DND-41 (cell line): ENCODE measurements at regions not wholly inside any gene's neighbourhood (a gene's known extent, or its start where the extent isn't known, plus 50 kb on each side); places are given as distances from the start of the nearest gene placed in this dataset.
A peak's percentile ranks its signal among the peaks of the same experiment; 100 is the strongest.

Source experiments
- ATAC-seq: fragments of 200-7000 bp; cut with Tn5 transposase; 3 replicates; pipeline ENCODE4 v1.9.1; 2021; ENCODE audit warnings: low read depth; ENCODE audit not compliant: insufficient read depth
- DNase-seq: peaks from one replicate; pipeline ENCODE4 v3.0.0-alpha.2; 2020
- H2AFZ ChIP-seq: 2 replicates; pipeline ENCODE4 v1.6.0; 2012; ENCODE audit warnings: low read depth, low read length
- H3K27ac ChIP-seq: 2 replicates; pipeline ENCODE4 v1.5.1; 2012; ENCODE audit warnings: low read length, inconsistent platforms
- H3K27me3 ChIP-seq: fragments of 200-600 bp; sonication (generic); 2 replicates; pipeline ENCODE4 v1.6.0; 2012; ENCODE audit warnings: low read length, mild to moderate bottlenecking, inconsistent platforms; ENCODE audit not compliant: insufficient read depth, poor library complexity
- H3K36me3 ChIP-seq: 2 replicates; pipeline ENCODE4 v1.5.1; 2012; ENCODE audit warnings: low read length, inconsistent platforms; ENCODE audit not compliant: insufficient read depth
- H3K4me1 ChIP-seq: 2 replicates; pipeline ENCODE4 v1.5.1; 2012; ENCODE audit warnings: mild to moderate bottlenecking, low read length; ENCODE audit not compliant: insufficient read depth
- H3K4me2 ChIP-seq: 2 replicates; pipeline ENCODE4 v1.6.0; 2012; ENCODE audit warnings: mild to moderate bottlenecking, moderate library complexity, low read length, inconsistent platforms; ENCODE audit not compliant: insufficient read depth
- H3K4me3 ChIP-seq, 2 experiments: fragments of 200-600 bp in 1 of 2; shearing (Covaris generic) in 1 of 2; 2 replicates each; pipeline ENCODE4 v1.5.1; 2012 to 2016; ENCODE audit warnings: inconsistent platforms in 2 of 2, low read length in 2 of 2, mild to moderate bottlenecking in 2 of 2, low read depth in 1 of 2, moderate library complexity in 1 of 2
- H3K79me2 ChIP-seq: 2 replicates; pipeline ENCODE4 v1.6.0; 2012; ENCODE audit warnings: low read length, inconsistent platforms; ENCODE audit not compliant: insufficient read depth
- H3K9ac ChIP-seq: 2 replicates; pipeline ENCODE4 v1.6.0; 2012; ENCODE audit warnings: low read depth, mild to moderate bottlenecking, inconsistent platforms, low read length, moderate library complexity
- H3K9me3 ChIP-seq: 2 replicates; pipeline ENCODE4 v1.5.1; 2012; ENCODE audit warnings: low read length, moderate library complexity, mild to moderate bottlenecking, inconsistent platforms; ENCODE audit not compliant: insufficient read depth, severe bottlenecking
- H4K20me1 ChIP-seq: 2 replicates; pipeline ENCODE4 v1.6.0; 2012; ENCODE audit warnings: low read length; ENCODE audit not compliant: insufficient read depth
- CTCF ChIP-seq: IDR thresholded peaks from 2 replicates; pipeline ENCODE4 v1.5.1; 2012; ENCODE audit warnings: borderline replicate concordance, low read length, moderate library complexity, mild to moderate bottlenecking; ENCODE audit not compliant: poor library complexity, severe bottlenecking; ENCODE audit errors: extremely low read depth
- EZH2 ChIP-seq: IDR thresholded peaks from 3 replicates; pipeline ENCODE4 v1.6.1; 2012; ENCODE audit warnings: borderline replicate concordance, low read depth, mild to moderate bottlenecking, moderate library complexity, low read length, inconsistent platforms; ENCODE audit not compliant: severe bottlenecking

GRCh38 chr14:21723431-21724045, 49.9 kb upstream of the OR4E1 start:
- ATAC-seq (peak; percentile 80), DNase-seq (peak; percentile 54)
- TF ChIP-seq EZH2 (no peak), CTCF (peak; percentile 75)
- peaks cover 30% of the 10 kb centered on the region for H3K27me3 ChIP-seq
- no peak overlapping the region for H3K9ac ChIP-seq
- no peak overlapping the region for H3K4me2 ChIP-seq
- H3K4me1 ChIP-seq = no peaks in the 10 kb centered on the region
- H4K20me1 ChIP-seq = no peaks in the 10 kb centered on the region
- no peaks in the 10 kb centered on the region for H3K79me2 ChIP-seq
- no peaks in the 10 kb centered on the region for H3K36me3 ChIP-seq
- H3K4me3 ChIP-seq = no peak overlapping the region
- H2AFZ ChIP-seq = no peak overlapping the region
- no peaks in the 10 kb centered on the region for H3K9me3 ChIP-seq
- no peak overlapping the region for H3K27ac ChIP-seq
